HG02870 (cell line): ENCODE measurements at regions not wholly inside any gene's neighbourhood (a gene's known extent, or its start where the extent isn't known, plus 50 kb on each side); places are given as distances from the start of the nearest gene placed in this dataset.
"Not testable (repeated sequence)": the region's sequence is repeated elsewhere in the genome, so short reads cannot be mapped to it uniquely, and the experiment has no call there.

Source experiments
- ATAC-seq: cut with Tn5 transposase; IDR thresholded peaks from one replicate; pipeline ENCODE4 v1.9.1; 2021; ENCODE audit warnings: mild to moderate bottlenecking, moderate library complexity; ENCODE audit not compliant: unreplicated experiment

GRCh38 chr5:145660897-145661640 is 174.1 kb downstream of the PRELID2 start:
- no peak for ATAC-seq

DNA sequence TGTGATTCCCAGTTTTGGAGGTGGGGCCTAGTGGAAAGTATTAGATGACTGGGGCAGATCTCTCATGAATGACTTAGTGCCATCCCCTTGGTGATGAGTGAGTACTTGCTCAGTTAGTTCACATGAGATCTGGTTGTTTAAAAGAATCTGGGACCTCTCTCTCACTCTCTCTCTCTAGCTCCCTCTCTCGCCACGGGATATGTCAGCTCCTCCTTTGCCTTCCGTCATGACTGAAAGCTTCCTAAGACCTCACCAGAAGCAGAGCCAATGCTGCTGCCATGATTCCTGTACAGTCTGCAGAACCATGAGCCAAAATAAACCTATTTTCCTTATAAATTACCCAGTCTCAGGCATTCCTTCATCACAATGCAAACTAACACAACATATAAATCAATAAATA is 176.7 kb downstream of the PRELID2 start:
- no peak for ATAC-seq

DNA sequence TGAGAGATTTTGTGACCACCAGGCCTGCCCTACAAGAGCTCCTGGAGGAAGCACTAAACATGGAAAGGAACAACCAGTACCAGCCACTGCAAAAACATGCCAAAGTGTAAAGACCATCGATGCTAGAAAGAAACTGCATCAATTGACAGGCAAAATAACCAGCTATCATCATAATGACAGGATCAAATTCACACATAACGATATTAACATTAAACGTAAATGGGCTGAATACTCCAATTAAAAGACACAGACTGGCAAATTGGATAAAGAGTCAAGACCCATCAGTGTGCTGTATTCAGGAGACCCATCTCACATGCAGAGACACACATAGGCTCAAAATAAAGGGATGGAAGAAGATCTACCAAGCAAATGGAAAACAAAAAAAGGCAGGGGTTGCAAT is 182.4 kb downstream of the PRELID2 start:
- ATAC-seq, result not testable (repeated sequence)

DNA sequence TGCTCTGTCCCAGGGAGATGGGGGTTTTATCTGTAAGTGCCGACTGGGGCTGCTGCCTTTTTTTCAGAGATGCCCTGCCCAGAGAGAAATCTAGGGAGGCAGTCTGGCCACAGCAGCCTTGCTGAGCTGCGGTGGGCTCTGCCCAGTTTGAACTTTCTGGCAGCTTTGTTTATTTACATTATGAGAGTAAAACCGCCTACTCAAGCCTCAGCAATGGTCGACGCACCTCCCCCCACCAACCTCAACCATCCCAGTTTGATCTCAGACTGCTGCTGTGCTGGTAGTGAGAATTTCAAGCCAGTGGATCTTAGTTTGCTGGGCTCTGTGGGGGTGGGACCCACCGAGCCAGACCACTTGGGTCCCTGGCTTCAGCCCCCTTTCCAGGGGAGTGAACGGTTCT is 188.0 kb downstream of the PRELID2 start:
- ATAC-seq, result not testable (repeated sequence)

DNA sequence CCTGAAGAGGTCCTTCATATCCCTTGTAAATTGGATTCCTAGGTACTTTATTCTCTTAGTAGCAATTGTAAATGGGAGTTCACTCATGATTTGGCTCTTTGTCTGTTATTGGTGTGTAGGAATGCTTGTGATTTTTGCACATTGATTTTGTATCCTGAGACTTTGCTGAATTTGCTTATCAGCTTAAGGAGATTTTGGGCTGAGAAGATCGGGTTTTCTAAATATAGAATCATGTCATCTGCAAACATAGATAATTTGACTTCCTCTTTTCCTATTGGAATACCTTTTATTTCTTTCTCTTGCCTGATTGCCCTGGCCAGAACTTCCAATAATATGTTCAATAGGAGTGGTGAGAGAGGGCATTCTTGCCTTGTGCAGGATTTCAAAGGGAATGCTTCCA is 191.9 kb downstream of the PRELID2 start:
- ATAC-seq, result not testable (repeated sequence)

GRCh38 chr5:145637396-145637795 is 197.7 kb downstream of the PRELID2 start:
- ATAC-seq, result no peak

DNA sequence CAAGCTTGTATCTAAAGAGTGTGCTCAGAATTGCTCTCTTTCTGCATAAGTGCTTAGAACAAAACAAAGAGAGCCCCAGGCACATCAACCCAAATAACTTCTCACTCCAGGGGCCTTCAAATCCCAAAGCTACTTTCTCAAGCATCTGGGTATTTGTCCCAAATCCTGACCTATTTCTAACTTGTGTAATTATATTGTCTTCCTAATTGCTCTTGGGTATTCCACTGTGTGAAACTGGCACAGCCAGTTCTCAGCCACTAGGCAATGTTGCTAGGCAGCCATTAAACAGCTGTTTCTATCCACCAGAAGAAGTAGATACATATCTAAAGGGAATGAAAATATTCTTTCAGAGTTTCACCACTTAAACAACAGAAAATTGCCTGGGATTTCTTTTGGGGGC is 198.8 kb downstream of the PRELID2 start:
- ATAC-seq, result no peak

GRCh38 chr5:145633474-145633873 is 201.7 kb downstream of the PRELID2 start:
- no peak for ATAC-seq

DNA sequence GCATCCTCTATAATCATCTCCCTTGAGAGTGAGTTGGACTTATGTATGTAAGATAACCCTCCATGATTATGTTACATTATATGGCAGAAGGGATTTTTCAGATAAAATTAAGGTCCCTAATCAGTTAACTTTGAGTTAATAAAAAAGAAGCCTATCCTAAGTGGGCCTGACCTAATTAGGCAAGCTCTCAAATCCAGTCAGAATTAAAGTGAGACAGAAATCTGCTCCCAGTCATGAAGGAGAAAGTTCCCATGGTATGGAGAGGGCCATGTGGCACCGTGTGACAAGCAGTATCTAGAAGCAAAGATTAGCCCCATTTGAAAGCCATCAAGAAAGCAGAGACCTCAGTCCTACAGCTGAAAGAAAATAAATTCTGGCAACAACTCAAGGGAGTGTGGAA is 202.4 kb downstream of the PRELID2 start:
- no peak for ATAC-seq

GRCh38 chr5:145629047-145629446 is 206.1 kb downstream of the PRELID2 start:
- no peak for ATAC-seq

DNA sequence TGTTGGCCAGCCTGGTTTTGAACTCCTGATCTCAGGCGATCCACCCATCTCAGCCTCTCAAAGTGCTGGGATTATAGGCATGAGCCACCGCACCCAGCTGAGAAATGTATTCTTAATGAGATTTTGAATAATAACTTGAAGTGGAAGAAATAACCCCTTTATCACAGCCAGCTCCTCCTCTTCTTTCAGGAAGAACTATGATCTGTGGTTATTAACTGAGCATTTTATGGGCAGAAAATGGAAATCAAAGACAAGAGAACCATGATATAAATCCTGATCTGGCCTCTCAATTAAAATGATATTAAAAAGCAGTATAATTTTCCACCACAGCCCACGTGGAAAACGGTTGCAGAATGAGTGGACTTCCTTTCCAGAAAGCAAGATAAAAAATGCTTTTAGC is 206.6 kb downstream of the PRELID2 start:
- no peak for ATAC-seq

- no peak for ATAC-seq
Measured at GRCh38 chr5:145619806-145620310, 215.3 kb downstream of the PRELID2 start.

- ATAC-seq, result not testable (repeated sequence)
Measured at GRCh38 chr5:145616739-145617138, 218.4 kb downstream of the PRELID2 start.

DNA sequence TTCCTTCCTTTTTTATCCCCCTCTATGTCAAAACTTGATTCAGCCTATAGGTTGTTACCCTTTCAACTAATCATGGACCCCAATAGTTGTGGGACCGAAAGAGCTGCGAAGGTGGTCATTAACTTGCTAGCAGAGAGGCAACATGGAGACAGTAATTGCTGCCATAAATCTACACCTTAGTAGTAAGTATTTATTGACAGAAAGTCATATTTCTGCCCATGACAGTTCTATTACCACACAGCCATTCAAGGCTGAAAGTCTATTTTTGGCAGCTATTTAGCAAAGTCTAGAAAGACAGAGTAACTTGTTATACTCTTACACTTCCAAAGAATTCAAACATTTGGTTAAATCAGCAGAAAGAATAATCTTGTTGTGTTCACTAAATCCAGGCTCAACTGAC is 236.2 kb downstream of the PRELID2 start:
- no peak for ATAC-seq

DNA sequence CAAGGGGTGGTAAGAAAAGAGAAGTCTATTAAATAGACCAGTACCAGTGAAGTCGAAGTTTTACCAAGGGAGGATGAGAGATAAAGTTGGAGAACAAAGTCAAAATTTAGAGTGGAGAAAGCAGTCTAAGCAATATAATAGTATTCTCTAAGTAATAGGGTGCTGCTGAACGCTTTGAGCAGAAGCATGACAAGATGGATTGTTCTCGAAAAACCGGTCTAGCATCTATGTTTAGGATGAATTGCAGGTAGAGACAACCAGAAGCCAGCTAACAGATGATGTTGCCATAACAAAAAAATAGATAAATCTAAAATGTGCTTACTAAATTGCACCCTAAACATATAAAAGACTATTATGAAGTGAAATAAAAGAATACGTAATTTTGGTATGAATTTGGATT is 237.0 kb downstream of the PRELID2 start:
- ATAC-seq, result no peak

DNA sequence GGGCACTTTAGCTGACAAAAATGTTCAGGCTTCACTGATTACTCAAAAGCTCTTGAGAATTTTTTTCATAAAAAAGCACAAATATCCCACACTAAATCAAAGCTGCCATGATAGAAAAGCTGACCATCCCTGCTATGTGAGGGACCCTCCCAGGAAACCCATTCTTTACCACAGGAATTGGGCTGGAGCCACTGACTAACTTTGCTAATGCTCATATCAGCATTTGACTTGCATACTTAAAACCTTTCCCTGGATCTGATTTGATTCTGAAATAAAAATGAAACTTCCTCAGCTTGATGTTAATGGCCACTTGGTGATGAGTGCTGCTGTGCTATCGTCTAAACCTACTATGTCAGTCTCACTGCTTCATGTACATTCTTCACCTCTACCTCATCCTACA is 243.6 kb downstream of the PRELID2 start:
- ATAC-seq, result no peak

GRCh38 chr5:145589063-145589462 is 246.1 kb downstream of the PRELID2 start:
- no peak for ATAC-seq

DNA sequence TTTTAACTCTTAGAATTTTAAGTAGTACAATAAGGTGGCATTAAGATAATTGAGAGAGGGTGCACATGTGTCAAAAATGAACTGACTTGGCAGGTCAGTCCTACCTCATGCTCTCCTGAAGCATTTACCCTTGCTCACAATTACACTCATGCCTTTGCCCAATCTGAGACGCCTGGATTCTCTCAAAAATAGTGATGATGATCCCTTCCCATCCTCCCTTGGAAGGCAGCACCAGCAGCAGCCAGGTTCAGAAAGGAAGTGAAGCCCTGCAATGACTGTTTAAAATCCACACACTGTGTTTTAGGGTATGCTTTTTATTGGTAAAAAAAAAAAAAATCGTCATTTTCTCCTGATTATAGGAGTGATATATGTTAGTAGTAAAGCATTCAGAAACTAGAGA is 246.6 kb downstream of the PRELID2 start:
- ATAC-seq, result no peak

- ATAC-seq, result no peak
Measured at GRCh38 chr5:145588113-145588512, 247.0 kb downstream of the PRELID2 start.

DNA sequence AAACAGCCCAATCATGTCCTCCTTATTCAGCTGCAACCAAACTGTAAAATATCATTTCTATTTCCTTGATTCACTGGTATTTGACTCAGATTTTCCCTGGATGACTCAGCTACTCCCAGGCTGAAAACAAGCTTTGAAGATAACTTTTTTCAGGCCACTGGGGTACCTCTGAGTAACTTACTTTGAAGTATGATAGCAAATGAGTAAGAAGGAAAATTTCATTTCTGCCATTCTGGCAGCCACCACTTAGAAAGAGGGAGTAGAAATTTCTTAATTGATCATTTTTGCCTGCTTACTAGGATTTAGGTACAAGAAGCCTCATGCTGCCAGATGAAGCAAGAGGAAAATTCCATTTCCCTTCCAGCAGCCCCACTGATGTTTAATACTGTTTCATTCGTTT is 247.4 kb downstream of the PRELID2 start:
- no peak for ATAC-seq

- ATAC-seq, result no peak
Measured at GRCh38 chr5:145587308-145587672, 247.9 kb downstream of the PRELID2 start.

- ATAC-seq, result no peak
Measured at GRCh38 chr5:145586661-145587307, 248.4 kb downstream of the PRELID2 start.
